GM11168 (cell line): ENCODE measurements at regions not wholly inside any gene's neighbourhood (a gene's known extent, or its start where the extent isn't known, plus 50 kb on each side); places are given as distances from the start of the nearest gene placed in this dataset.

Experiments used
- in situ Hi-C: fragments of 300-500 bp; cut with MboI; formaldehyde crosslinking; loops from one replicate; pipeline ENCODE4 v1.12.0; 2022; ENCODE audit warnings: low sequenced_read_pairs; ENCODE audit not compliant: unreplicated experiment

- in situ Hi-C loops = no loop called here
Measured at GRCh38 chr14:98470663-98471062, 801.3 kb downstream of the BCL11B start.

- in situ Hi-C loops = no loop called here
Measured at GRCh38 chr14:98474900-98475299, 797.1 kb downstream of the BCL11B start.

GRCh38 chr14:98477935-98478334 lies 794.1 kb downstream of the BCL11B start:
- in situ Hi-C loops = no loop called here

GRCh38 chr14:98489115-98489514 lies 782.9 kb downstream of the BCL11B start:
- in situ Hi-C loops = no loop called here

- in situ Hi-C loops = no loop called here
Measured at GRCh38 chr14:98494582-98494981, 777.4 kb downstream of the BCL11B start.

GRCh38 chr14:98498019-98498885 lies 773.7 kb downstream of the BCL11B start:
- in situ Hi-C loops = no loop called here

- in situ Hi-C loops = no loop called here
Measured at GRCh38 chr14:98501335-98501734, 770.7 kb downstream of the BCL11B start.

- in situ Hi-C loops = no loop called here
Measured at GRCh38 chr14:98501836-98502235, 770.2 kb downstream of the BCL11B start.

GRCh38 chr14:98503086-98503815 lies 768.7 kb downstream of the BCL11B start:
- in situ Hi-C loops = no loop called here

GRCh38 chr14:98507264-98507663 lies 764.7 kb downstream of the BCL11B start:
- in situ Hi-C loops = no loop called here

GRCh38 chr14:98510392-98510791 lies 761.6 kb downstream of the BCL11B start:
- in situ Hi-C loops = no loop called here

- in situ Hi-C loops = no loop called here
Measured at GRCh38 chr14:98512501-98513251, 759.3 kb downstream of the BCL11B start.

GRCh38 chr14:98513558-98513957 lies 758.4 kb downstream of the BCL11B start:
- in situ Hi-C loops = no loop called here

- in situ Hi-C loops = no loop called here
Measured at GRCh38 chr14:98514016-98514415, 758.0 kb downstream of the BCL11B start.

GRCh38 chr14:98536256-98536655 lies 735.7 kb downstream of the BCL11B start:
- in situ Hi-C loops = no loop called here

- in situ Hi-C loops = no loop called here
Measured at GRCh38 chr14:98542316-98542715, 729.7 kb downstream of the BCL11B start.

- in situ Hi-C loops = no loop called here
Measured at GRCh38 chr14:98543074-98543473, 728.9 kb downstream of the BCL11B start.

- in situ Hi-C loops = no loop called here
Measured at GRCh38 chr14:98544174-98544573, 727.8 kb downstream of the BCL11B start.

- in situ Hi-C loops = no loop called here
Measured at GRCh38 chr14:98545181-98545580, 726.8 kb downstream of the BCL11B start.

- in situ Hi-C loops = no loop called here
Measured at GRCh38 chr14:98548071-98548686, 723.8 kb downstream of the BCL11B start.
